IPS-18a (cell line): ENCODE measurements at regions not wholly inside any gene's neighbourhood (a gene's known extent, or its start where the extent isn't known, plus 50 kb on each side); places are given as distances from the start of the nearest gene placed in this dataset.

Experiments used
- H3K27ac ChIP-seq: one replicate; pipeline ENCODE4 v1.5.1; 2013; ENCODE audit warnings: low read length
- H3K27me3 ChIP-seq: one replicate; pipeline ENCODE4 v1.6.1; 2013; ENCODE audit warnings: mild to moderate bottlenecking, low read length; ENCODE audit not compliant: control insufficient read depth, insufficient read depth
- H3K36me3 ChIP-seq: one replicate; pipeline ENCODE4 v1.6.1; 2013; ENCODE audit warnings: low read depth, low read length; ENCODE audit not compliant: control insufficient read depth
- H3K4me1 ChIP-seq: one replicate; pipeline ENCODE4 v1.6.1; 2013; ENCODE audit warnings: low read depth, low read length; ENCODE audit not compliant: control insufficient read depth
- H3K4me3 ChIP-seq: one replicate; pipeline ENCODE4 v1.5.1; 2013; ENCODE audit warnings: low read length
- H3K9ac ChIP-seq: one replicate; pipeline ENCODE4 v1.6.1; 2013; ENCODE audit warnings: mild to moderate bottlenecking, low read length, moderate library complexity
- H3K9me3 ChIP-seq: one replicate; pipeline ENCODE4 v1.6.1; 2013; ENCODE audit warnings: low read depth, low read length; ENCODE audit not compliant: control insufficient read depth

- no peak overlapping the region for H3K27ac ChIP-seq
Observed at GRCh38 chr10:83371696-83372490, 767.4 kb upstream of the GHITM start.

GRCh38 chr10:83372646-83373045 lies 766.7 kb upstream of the GHITM start:
- H3K9me3 ChIP-seq: no peaks in the 10 kb centered on the region
- H3K36me3 ChIP-seq: no peaks in the 10 kb centered on the region
- no peak overlapping the region for H3K27ac ChIP-seq
- H3K4me3 ChIP-seq: no peak overlapping the region
- no peaks in the 10 kb centered on the region for H3K27me3 ChIP-seq
- H3K9ac ChIP-seq: no peak overlapping the region
- H3K4me1 ChIP-seq: peaks cover 9% of the 10 kb centered on the region

More at GRCh38 chr10:83371696-83372490, 767.4 kb upstream of the GHITM start:
- Histone ChIP-seq H3K9me3 (no peaks in the 10 kb centered on the region), H3K36me3 (no peaks in the 10 kb centered on the region), H3K9ac (peak overlapping the region; percentile 22), H3K4me3 (no peak overlapping the region), H3K27me3 (no peaks in the 10 kb centered on the region), H3K4me1 (peaks cover 9% of the 10 kb centered on the region)

- Histone ChIP-seq H3K27me3 (no peaks in the 10 kb centered on the region), H3K27ac (no peak overlapping the region), H3K36me3 (no peaks in the 10 kb centered on the region), H3K4me1 (peaks cover 9% of the 10 kb centered on the region), H3K9me3 (no peaks in the 10 kb centered on the region), H3K4me3 (no peak overlapping the region), H3K9ac (no peak overlapping the region)
Observed at GRCh38 chr10:83373671-83374070, 765.6 kb upstream of the GHITM start.

DNA sequence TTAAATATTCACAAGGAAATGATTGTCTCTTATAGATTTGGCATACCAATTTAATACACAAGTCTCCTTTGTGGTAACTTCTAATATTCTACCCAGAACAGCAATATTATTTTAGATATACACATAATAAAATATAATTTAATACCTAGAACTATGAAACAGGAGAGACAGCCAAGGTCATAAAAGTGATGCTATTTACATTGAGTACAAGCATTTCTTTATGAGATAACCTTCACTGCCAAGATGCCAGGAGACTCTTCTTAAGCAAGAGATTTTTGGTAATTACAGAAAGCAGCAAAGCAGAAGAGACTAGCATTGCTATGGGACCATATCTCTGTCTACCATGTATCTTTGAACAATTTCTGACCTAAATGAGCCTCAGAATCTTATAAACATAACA lies 764.6 kb upstream of the GHITM start:
- Histone ChIP-seq H3K36me3 (no peaks in the 10 kb centered on the region), H3K4me3 (no peak overlapping the region), H3K9ac (no peak overlapping the region), H3K4me1 (peaks cover 9% of the 10 kb centered on the region), H3K9me3 (no peaks in the 10 kb centered on the region), H3K27ac (no peak overlapping the region), H3K27me3 (no peaks in the 10 kb centered on the region)

DNA sequence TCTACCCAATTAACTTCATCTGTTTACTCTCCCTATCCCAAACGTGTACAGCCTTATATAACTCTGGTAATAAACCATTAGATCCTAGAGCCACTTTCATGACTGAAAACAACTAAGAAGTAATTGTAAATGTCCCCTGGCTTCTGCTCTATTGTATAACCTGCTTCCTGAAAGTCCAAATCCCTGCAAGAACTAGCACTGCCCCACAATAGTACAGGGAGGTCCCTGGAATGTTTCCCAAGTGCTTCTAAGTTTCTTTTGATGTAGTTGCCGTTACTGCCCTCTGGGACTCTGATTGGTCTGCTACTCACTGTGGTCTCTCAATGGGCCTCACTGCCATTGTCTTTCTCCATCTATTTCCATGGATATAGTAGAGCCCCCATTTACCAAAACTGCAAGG lies 764.0 kb upstream of the GHITM start:
- H3K9ac ChIP-seq: no peak overlapping the region
- H3K27me3 ChIP-seq: no peaks in the 10 kb centered on the region
- no peak overlapping the region for H3K27ac ChIP-seq
- H3K36me3 ChIP-seq: no peaks in the 10 kb centered on the region
- H3K4me3 ChIP-seq: no peak overlapping the region
- peaks cover 9% of the 10 kb centered on the region for H3K4me1 ChIP-seq
- no peaks in the 10 kb centered on the region for H3K9me3 ChIP-seq

- Histone ChIP-seq H3K4me3 (no peak overlapping the region), H3K4me1 (no peaks in the 10 kb centered on the region), H3K9ac (no peak overlapping the region), H3K36me3 (no peaks in the 10 kb centered on the region), H3K27me3 (no peaks in the 10 kb centered on the region), H3K9me3 (no peaks in the 10 kb centered on the region), H3K27ac (no peak overlapping the region)
Observed at GRCh38 chr10:83397806-83398205, 741.5 kb upstream of the GHITM start.

DNA sequence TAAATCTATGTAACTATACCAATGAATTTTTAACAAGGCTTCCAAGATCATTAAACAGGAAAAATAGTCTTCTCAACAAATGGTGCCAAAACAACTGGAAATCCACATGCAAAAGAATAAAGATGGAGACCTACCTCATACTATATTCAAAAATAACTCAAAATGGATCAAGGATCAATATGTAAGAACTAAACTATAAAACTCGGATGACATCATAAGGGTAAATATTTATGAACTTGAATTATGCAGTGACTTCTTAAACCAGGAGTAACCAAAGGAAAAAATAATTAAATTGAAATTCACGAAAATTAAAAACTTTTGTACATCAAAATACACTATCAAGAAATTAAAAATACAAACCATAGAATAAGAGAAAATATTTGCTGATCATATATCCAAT lies 728.7 kb upstream of the GHITM start:
- Histone ChIP-seq H3K9ac (no peak overlapping the region), H3K4me1 (no peaks in the 10 kb centered on the region), H3K4me3 (no peak overlapping the region), H3K9me3 (no peaks in the 10 kb centered on the region), H3K27ac (no peak overlapping the region), H3K36me3 (no peaks in the 10 kb centered on the region), H3K27me3 (no peaks in the 10 kb centered on the region)

GRCh38 chr10:83425306-83425705 lies 714.0 kb upstream of the GHITM start:
- Histone ChIP-seq H3K9me3 (peaks cover 6% of the 10 kb centered on the region), H3K4me1 (no peaks in the 10 kb centered on the region), H3K27me3 (no peaks in the 10 kb centered on the region), H3K9ac (no peak overlapping the region), H3K36me3 (no peaks in the 10 kb centered on the region), H3K27ac (no peak overlapping the region), H3K4me3 (no peak overlapping the region)

DNA sequence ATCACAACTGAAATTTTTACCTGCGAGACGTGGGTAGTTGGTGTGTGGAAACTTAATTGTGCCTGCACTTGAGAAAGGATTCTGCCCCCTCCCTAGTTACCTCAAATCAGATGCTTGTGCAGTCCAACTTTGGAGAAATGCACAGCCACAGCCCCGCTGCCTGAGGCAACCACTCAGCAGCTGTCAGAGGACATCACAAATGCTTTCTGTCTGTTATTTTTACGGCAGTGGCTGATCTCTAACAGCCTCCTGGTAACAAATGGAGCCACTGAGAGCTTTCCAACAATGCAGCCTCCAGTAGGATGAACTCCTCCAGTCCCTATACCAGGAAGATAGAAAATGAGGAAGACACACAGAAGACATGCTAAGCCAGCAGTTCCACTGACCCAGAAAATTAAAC lies 712.2 kb upstream of the GHITM start:
- H3K4me3 ChIP-seq: no peak overlapping the region
- H3K4me1 ChIP-seq: no peaks in the 10 kb centered on the region
- no peaks in the 10 kb centered on the region for H3K36me3 ChIP-seq
- H3K27me3 ChIP-seq: no peaks in the 10 kb centered on the region
- H3K9ac ChIP-seq: no peak overlapping the region
- no peak overlapping the region for H3K27ac ChIP-seq
- peaks cover 6% of the 10 kb centered on the region for H3K9me3 ChIP-seq

DNA sequence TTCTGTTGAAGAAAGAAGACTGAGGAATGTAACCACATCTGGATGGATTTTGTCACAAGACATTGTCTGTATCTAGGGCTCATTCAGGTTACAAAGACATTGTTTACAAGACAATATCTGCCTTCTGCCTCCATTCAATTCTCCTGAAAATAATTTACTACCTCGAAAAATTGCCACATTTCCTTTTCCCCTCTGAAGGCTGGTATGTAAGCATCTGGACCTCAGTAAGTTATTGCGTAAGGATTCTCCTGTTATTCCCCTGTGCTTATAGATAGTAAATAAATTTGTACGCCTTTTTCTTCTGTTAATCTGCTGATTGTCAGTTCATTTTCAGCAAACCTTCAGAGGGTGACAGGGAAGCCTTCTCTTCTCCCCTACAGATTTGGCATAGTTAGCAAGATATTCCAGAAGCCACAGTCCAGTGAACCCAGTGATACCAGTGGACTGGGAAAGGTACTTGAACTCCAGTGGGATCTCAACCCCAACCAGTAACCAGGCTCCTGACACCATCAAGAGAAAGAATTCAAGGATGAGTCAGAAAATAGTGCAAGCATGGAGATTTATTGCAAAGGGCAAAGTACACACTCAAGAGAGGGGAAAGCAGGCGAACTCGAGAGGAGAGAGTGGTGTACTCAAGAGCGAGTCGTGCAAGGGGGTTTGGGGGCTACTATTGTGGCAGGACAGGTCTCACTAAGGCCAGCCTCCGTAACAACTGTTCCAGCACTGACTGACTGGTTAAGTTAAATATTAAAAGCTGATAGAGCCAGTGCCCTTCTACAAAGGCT lies 706.9 kb upstream of the GHITM start:
- Histone ChIP-seq H3K27me3 (no peaks in the 10 kb centered on the region), H3K9ac (no peak overlapping the region), H3K36me3 (no peaks in the 10 kb centered on the region), H3K4me3 (no peak overlapping the region), H3K27ac (no peak overlapping the region), H3K4me1 (peaks cover 5% of the 10 kb centered on the region), H3K9me3 (peaks cover 6% of the 10 kb centered on the region)

DNA sequence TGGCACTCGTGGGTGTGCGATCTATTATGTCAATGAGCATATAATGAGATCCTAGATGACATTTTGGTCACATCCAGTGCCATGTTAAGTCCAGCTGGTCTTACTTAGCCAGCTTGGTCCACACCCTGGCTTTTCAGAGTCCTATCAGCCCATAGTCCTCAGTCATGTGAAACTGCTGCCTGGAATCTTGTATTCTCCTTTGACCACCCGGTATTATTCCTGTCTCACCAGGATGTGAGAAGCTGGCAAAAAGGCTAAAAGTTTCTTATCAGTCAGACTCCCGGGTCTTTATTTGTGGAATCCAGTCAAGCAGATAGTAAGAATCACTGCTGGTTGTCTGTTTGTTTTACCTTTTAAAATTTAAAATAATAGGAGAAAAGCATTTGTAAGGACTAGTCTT lies 705.6 kb upstream of the GHITM start:
- Histone ChIP-seq H3K9ac (no peak overlapping the region), H3K9me3 (peaks cover 6% of the 10 kb centered on the region), H3K4me1 (peaks cover 5% of the 10 kb centered on the region), H3K4me3 (no peak overlapping the region), H3K27me3 (no peaks in the 10 kb centered on the region), H3K27ac (no peak overlapping the region), H3K36me3 (no peaks in the 10 kb centered on the region)

- no peak overlapping the region for H3K27ac ChIP-seq
- H3K9me3 ChIP-seq: no peaks in the 10 kb centered on the region
- no peaks in the 10 kb centered on the region for H3K27me3 ChIP-seq
- H3K9ac ChIP-seq: no peak overlapping the region
- H3K36me3 ChIP-seq: no peaks in the 10 kb centered on the region
- no peaks in the 10 kb centered on the region for H3K4me1 ChIP-seq
- no peak overlapping the region for H3K4me3 ChIP-seq
Observed at GRCh38 chr10:83448013-83448412, 691.3 kb upstream of the GHITM start.
